GM23248 (cell line): ENCODE measurements at regions not wholly inside any gene's neighbourhood (a gene's known extent, or its start where the extent isn't known, plus 50 kb on each side); places are given as distances from the start of the nearest gene placed in this dataset.
"Not testable (repeated sequence)": the region's sequence is repeated elsewhere in the genome, so short reads cannot be mapped to it uniquely, and the experiment has no call there.

Experiments
- DNase-seq: peaks from one replicate; pipeline ENCODE4 v3.0.0-alpha.2; 2015
- H2AFZ ChIP-seq: fragments of 200-600 bp; sonication (generic); 2 replicates; pipeline ENCODE4 v1.6.1; 2016; ENCODE audit warnings: antibody characterized with exemption
- H3F3A ChIP-seq: fragments of 200-600 bp; sonication (generic); 2 replicates; pipeline ENCODE4 v1.6.1; 2016; ENCODE audit warnings: mild to moderate bottlenecking, antibody characterized with exemption, mixed run types; ENCODE audit not compliant: insufficient read depth
- H3K27ac ChIP-seq: fragments of 200-600 bp; sonication (generic); 2 replicates; pipeline ENCODE4 v1.5.1; 2016; ENCODE audit warnings: mild to moderate bottlenecking
- H3K27me3 ChIP-seq: fragments of 200-600 bp; sonication (generic); replicated peaks from 2 replicates; pipeline ENCODE4 v1.6.1; 2016; ENCODE audit warnings: mild to moderate bottlenecking; ENCODE audit not compliant: insufficient read depth
- H3K36me3 ChIP-seq: fragments of 200-600 bp; sonication (generic); 2 replicates; pipeline ENCODE4 v1.6.1; 2016; ENCODE audit warnings: low read depth, mild to moderate bottlenecking
- H3K4me1 ChIP-seq: fragments of 200-600 bp; sonication (generic); 2 replicates; pipeline ENCODE4 v1.6.1; 2016; ENCODE audit warnings: mild to moderate bottlenecking; ENCODE audit not compliant: insufficient read depth
- H3K4me2 ChIP-seq: fragments of 200-600 bp; sonication (generic); one replicate; pipeline ENCODE4 v1.6.1; 2016; ENCODE audit warnings: mild to moderate bottlenecking; ENCODE audit not compliant: unreplicated experiment
- H3K4me3 ChIP-seq: fragments of 200-600 bp; sonication (generic); 2 replicates; pipeline ENCODE4 v1.5.1; 2016; ENCODE audit warnings: mild to moderate bottlenecking
- H3K79me2 ChIP-seq: fragments of 200-600 bp; sonication (generic); 2 replicates; pipeline ENCODE4 v1.6.1; 2016; ENCODE audit warnings: mild to moderate bottlenecking; ENCODE audit not compliant: insufficient read depth
- H3K9ac ChIP-seq: fragments of 200-600 bp; sonication (generic); 2 replicates; pipeline ENCODE4 v1.6.1; 2016; ENCODE audit warnings: mild to moderate bottlenecking
- H3K9me2 ChIP-seq: fragments of 200-600 bp; sonication (generic); 2 replicates; pipeline ENCODE4 v1.6.1; 2016; ENCODE audit warnings: mixed run types, mild to moderate bottlenecking, moderate library complexity; ENCODE audit not compliant: insufficient read depth
- H3K9me3 ChIP-seq: fragments of 200-600 bp; sonication (generic); one replicate; pipeline ENCODE4 v1.6.1; 2017; ENCODE audit warnings: low read depth
- H4K20me1 ChIP-seq: fragments of 200-600 bp; sonication (generic); 2 replicates; pipeline ENCODE4 v1.6.0; 2016; ENCODE audit not compliant: insufficient read depth
- EZH2 ChIP-seq: fragments of 200-600 bp; sonication (generic); IDR thresholded peaks from 2 replicates; pipeline ENCODE4 v1.6.1; 2018; ENCODE audit warnings: antibody characterized with exemption, mild to moderate bottlenecking; ENCODE audit not compliant: insufficient read depth, poor library complexity, severe bottlenecking
- WGBS, 2 experiments: methylation state at CpG; one replicate each; pipeline ENCODE4 v1.1.6; 2015 to 2017; ENCODE audit warnings: low lambda C conversion rate in 2 of 2, low coverage in 1 of 2; ENCODE audit errors: missing lambda C conversion rate in 2 of 2; 5-methylcytosine and 5-hydroxymethylcytosine counted together
- in situ Hi-C: fragments of 300-500 bp; cut with MboI; formaldehyde crosslinking; loops from 2 replicates; pipeline ENCODE4 v1.15.0; 2020

- Histone ChIP-seq H3K79me2 (no peaks in the 10 kb centered on the region), H3F3A (no peaks in the 10 kb centered on the region), H3K9me2 (no peaks in the 10 kb centered on the region), H3K9me3 (no peaks in the 10 kb centered on the region), H2AFZ (no peak overlapping the region), H3K4me2 (no peak overlapping the region), H4K20me1 (no peaks in the 10 kb centered on the region), H3K27ac (no peak overlapping the region), H3K4me1 (no peaks in the 10 kb centered on the region; the same call in 1 of the 2 replicates), H3K4me3 (no peak overlapping the region), H3K36me3 (no peaks in the 10 kb centered on the region), H3K9ac (no peak overlapping the region), H3K27me3 (no peaks in the 10 kb centered on the region)
- no peak for TF ChIP-seq EZH2
- in situ Hi-C loops, result no loop called here
- 74% methylated on average over 2 of the region's 2 CpGs for WGBS, 2 experiments
- no peak for DNase-seq
These were observed 63.9 kb downstream of the NFKBIZ start for GRCh38 chr3:101913168-101913567.

GRCh38 chr3:101917761-101918160 is 68.4 kb downstream of the NFKBIZ start:
- H4K20me1 ChIP-seq, H2AFZ ChIP-seq, H3K4me1 ChIP-seq, H3K9ac ChIP-seq, H3F3A ChIP-seq, H3K4me2 ChIP-seq, DNase-seq, H3K4me3 ChIP-seq, H3K36me3 ChIP-seq, H3K79me2 ChIP-seq, H3K27ac ChIP-seq, H3K27me3 ChIP-seq, H3K9me2 ChIP-seq, H3K9me3 ChIP-seq, in situ Hi-C loops: not testable (repeated sequence)
- WGBS, 2 experiments, result 77 to 92% methylated on average over 2 of the region's 2 CpGs

- H3K9me3 ChIP-seq, H4K20me1 ChIP-seq, H3K27me3 ChIP-seq, H3K4me3 ChIP-seq, H3K4me2 ChIP-seq, in situ Hi-C loops, H3K27ac ChIP-seq, H2AFZ ChIP-seq, H3K9ac ChIP-seq, H3K79me2 ChIP-seq, H3K9me2 ChIP-seq, DNase-seq, H3K36me3 ChIP-seq: not testable (repeated sequence)
- 89 to 97% methylated on average over 3 of the region's 3 CpGs for WGBS, 2 experiments
- H3K4me1 ChIP-seq, result peaks cover 10% of the 10 kb centered on the region; the same call in 1 of the 2 replicates
- H3F3A ChIP-seq, result peaks cover 15% of the 10 kb centered on the region
These were observed 72.9 kb downstream of the NFKBIZ start for GRCh38 chr3:101922151-101922725.

GRCh38 chr3:101924621-101925020 is 75.3 kb downstream of the NFKBIZ start:
- H3K9me3 ChIP-seq, H3K9ac ChIP-seq, H3K27ac ChIP-seq, H3K4me3 ChIP-seq, H3K27me3 ChIP-seq, DNase-seq, H2AFZ ChIP-seq, H4K20me1 ChIP-seq, in situ Hi-C loops, H3K79me2 ChIP-seq, H3K9me2 ChIP-seq, H3K36me3 ChIP-seq, H3K4me2 ChIP-seq: not testable (repeated sequence)
- Histone ChIP-seq H3F3A (peaks cover 33% of the 10 kb centered on the region), H3K4me1 (peaks cover 21% of the 10 kb centered on the region)
- WGBS, 2 experiments, result 92 to 100% methylated on average over 2 of the region's 2 CpGs

GRCh38 chr3:101925124-101925523 is 75.8 kb downstream of the NFKBIZ start:
- H3K27me3 ChIP-seq, H4K20me1 ChIP-seq, H2AFZ ChIP-seq, H3K9me3 ChIP-seq, H3K36me3 ChIP-seq, H3K9ac ChIP-seq, H3K4me2 ChIP-seq, H3K4me3 ChIP-seq, in situ Hi-C loops, H3K9me2 ChIP-seq, H3K27ac ChIP-seq, H3K79me2 ChIP-seq, DNase-seq: not testable (repeated sequence)
- Histone ChIP-seq H3K4me1 (peaks cover 24% of the 10 kb centered on the region), H3F3A (peaks cover 33% of the 10 kb centered on the region)
- 100% methylated on average over 1 of the region's 1 CpG for WGBS, 2 experiments
